ENCODE measurements at regions not wholly inside any gene's neighbourhood (a gene's known extent, or its start where the extent isn't known, plus 50 kb on each side); places are given as distances from the start of the nearest gene placed in this dataset.

DNA sequence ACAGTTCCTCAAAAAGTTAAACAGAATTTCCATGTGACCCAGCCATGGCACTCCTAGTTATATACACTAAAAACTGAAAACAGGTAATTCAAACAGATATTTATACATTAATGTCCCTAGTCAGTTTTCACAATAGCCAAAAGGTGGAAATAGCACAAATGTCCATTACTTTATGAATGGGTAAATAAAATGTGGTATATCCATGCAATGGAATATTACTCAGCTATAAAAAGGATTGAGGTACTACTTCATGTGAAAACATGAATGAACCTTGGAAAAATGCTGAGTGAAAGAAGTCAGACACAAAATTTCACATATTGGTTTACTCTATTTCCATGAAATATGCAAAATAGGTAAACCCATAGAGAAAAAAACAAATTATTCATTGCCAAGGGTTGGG, 351.8 kb upstream of the AMOT start:
- TF ChIP-seq, protein P1, sequence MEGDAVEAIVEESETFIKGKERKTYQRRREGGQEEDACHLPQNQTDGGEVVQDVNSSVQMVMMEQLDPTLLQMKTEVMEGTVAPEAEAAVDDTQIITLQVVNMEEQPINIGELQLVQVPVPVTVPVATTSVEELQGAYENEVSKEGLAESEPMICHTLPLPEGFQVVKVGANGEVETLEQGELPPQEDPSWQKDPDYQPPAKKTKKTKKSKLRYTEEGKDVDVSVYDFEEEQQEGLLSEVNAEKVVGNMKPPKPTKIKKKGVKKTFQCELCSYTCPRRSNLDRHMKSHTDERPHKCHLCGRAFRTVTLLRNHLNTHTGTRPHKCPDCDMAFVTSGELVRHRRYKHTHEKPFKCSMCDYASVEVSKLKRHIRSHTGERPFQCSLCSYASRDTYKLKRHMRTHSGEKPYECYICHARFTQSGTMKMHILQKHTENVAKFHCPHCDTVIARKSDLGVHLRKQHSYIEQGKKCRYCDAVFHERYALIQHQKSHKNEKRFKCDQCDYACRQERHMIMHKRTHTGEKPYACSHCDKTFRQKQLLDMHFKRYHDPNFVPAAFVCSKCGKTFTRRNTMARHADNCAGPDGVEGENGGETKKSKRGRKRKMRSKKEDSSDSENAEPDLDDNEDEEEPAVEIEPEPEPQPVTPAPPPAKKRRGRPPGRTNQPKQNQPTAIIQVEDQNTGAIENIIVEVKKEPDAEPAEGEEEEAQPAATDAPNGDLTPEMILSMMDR (IDR thresholded peaks at IDR 0.05) = no peak
- no peak for TF ChIP-seq POLR2AphosphoS5 (IDR thresholded peaks at IDR 0.05)
